A673 (cell line): ENCODE measurements at regions not wholly inside any gene's neighbourhood (a gene's known extent, or its start where the extent isn't known, plus 50 kb on each side); places are given as distances from the start of the nearest gene placed in this dataset.
"Not testable (repeated sequence)": the region's sequence is repeated elsewhere in the genome, so short reads cannot be mapped to it uniquely, and the experiment has no call there.

Experiments used
- CTCF ChIP-seq: fragments of 300-800, 200-600 bp; sonication (generic); conservative IDR thresholded peaks from 2 replicates; pipeline ENCODE4 v1.5.1; 2017; ENCODE audit warnings: low read depth, mild to moderate bottlenecking, antibody characterized with exemption, low read length, moderate library complexity, mixed read lengths
- EZH2 ChIP-seq: fragments of 200-600 bp; sonication (generic); IDR thresholded peaks from 2 replicates; pipeline ENCODE4 v1.6.1; 2017; ENCODE audit warnings: borderline replicate concordance, low read depth, mild to moderate bottlenecking, mixed read lengths, antibody characterized with exemption, low read length; ENCODE audit not compliant: poor library complexity, severe bottlenecking

GRCh38 chr15:20184879-20185278 is 356.7 kb downstream of the GOLGA6L6 start:
- TF ChIP-seq CTCF, EZH2: not testable (repeated sequence)
